Activated CD8-positive, alpha-beta T cell treated with anti-CD3 and anti-CD28 coated beads for 36 hours (primary cell): ENCODE measurements at regions not wholly inside any gene's neighbourhood (a gene's known extent, or its start where the extent isn't known, plus 50 kb on each side); places are given as distances from the start of the nearest gene placed in this dataset.

Experiments used
- ATAC-seq: fragments of 200-7000 bp; cut with Tn5 transposase; one replicate; pipeline ENCODE4 v1.10.0; 2021; ENCODE audit warnings: mild to moderate bottlenecking, moderate library complexity
- CTCF ChIA-PET: fragments of 350-600 bp; sonication (Branson Sonifier 250); formaldehyde crosslinking; loops from one replicate; lab custom pipeline; 2021; ENCODE audit warnings: antibody characterized with exemption; lab: Charles Lee
- POLR2A ChIA-PET: fragments of 350-600 bp; sonication (Branson Sonifier 250); formaldehyde crosslinking; loops from one replicate; lab custom pipeline; 2021; ENCODE audit warnings: antibody characterized with exemption; lab: Charles Lee
- DNase-seq: peaks from one replicate; pipeline ENCODE4 v3.0.0-alpha.2; 2020
- H3K27ac Mint-ChIP-seq: one replicate; pipeline ENCODE4 v1.8.0; 2021; ENCODE audit warnings: mild to moderate bottlenecking, mixed read lengths
- H3K27me3 Mint-ChIP-seq: one replicate; pipeline ENCODE4 v1.8.0; 2021; ENCODE audit warnings: mixed read lengths
- H3K36me3 Mint-ChIP-seq: one replicate; pipeline ENCODE4 v1.8.0; 2021; ENCODE audit warnings: low read depth, mixed read lengths
- H3K4me1 Mint-ChIP-seq: one replicate; pipeline ENCODE4 v1.8.0; 2021; ENCODE audit warnings: low read depth, mixed read lengths
- H3K4me3 Mint-ChIP-seq: one replicate; pipeline ENCODE4 v1.8.0; 2021; ENCODE audit warnings: mild to moderate bottlenecking, moderate library complexity, mixed read lengths
- H3K9me3 Mint-ChIP-seq: one replicate; pipeline ENCODE4 v1.8.0; 2021; ENCODE audit warnings: mixed read lengths
- CTCF ChIP-seq: fragments of 200-600 bp; IDR thresholded peaks from one replicate; pipeline ENCODE4 v1.8.0; 2022; ENCODE audit warnings: antibody characterized with exemption, mild to moderate bottlenecking
- intact Hi-C: fragments of 100-400 bp; cut with micrococcal nuclease; formaldehyde crosslinking; loops from one replicate; pipeline ENCODE4 v1.10.0; 2022

- Mint-ChIP-seq H3K4me1 (no peaks in the 10 kb centered on the region), H3K27me3 (peaks cover 2% of the 10 kb centered on the region), H3K4me3 (no peak overlapping the region), H3K27ac (no peak overlapping the region), H3K9me3 (no peaks in the 10 kb centered on the region), H3K36me3 (no peaks in the 10 kb centered on the region)
- intact Hi-C loops = no loop called here
- DNase-seq (no peak), ATAC-seq (no peak)
- no peak for TF ChIP-seq CTCF
- CTCF ChIA-PET = no interaction called here
- POLR2A ChIA-PET = no interaction called here
Measured at GRCh38 chr3:178336336-178336735, 199.9 kb upstream of the KCNMB2 start.

- ATAC-seq (no peak), DNase-seq (no peak)
- no peaks in the 10 kb centered on the region for H3K9me3 Mint-ChIP-seq
- intact Hi-C loops = no loop called here
- TF ChIP-seq CTCF = no peak
- peaks cover 2% of the 10 kb centered on the region for H3K27me3 Mint-ChIP-seq
- POLR2A ChIA-PET = no interaction called here
- no peak overlapping the region for H3K4me3 Mint-ChIP-seq
- no peaks in the 10 kb centered on the region for H3K4me1 Mint-ChIP-seq
- CTCF ChIA-PET = no interaction called here
- no peaks in the 10 kb centered on the region for H3K36me3 Mint-ChIP-seq
- no peak overlapping the region for H3K27ac Mint-ChIP-seq
Measured at GRCh38 chr3:178340506-178340905, 195.7 kb upstream of the KCNMB2 start.

GRCh38 chr3:178341636-178342035, 194.6 kb upstream of the KCNMB2 start:
- no peaks in the 10 kb centered on the region for H3K4me1 Mint-ChIP-seq
- POLR2A ChIA-PET = no interaction called here
- no peak for ATAC-seq

GRCh38 chr3:178342111-178342510, 194.1 kb upstream of the KCNMB2 start:
- no peak for ATAC-seq

More at GRCh38 chr3:178341636-178342035, 194.6 kb upstream of the KCNMB2 start:
- TF ChIP-seq CTCF = no peak
- CTCF ChIA-PET = no interaction called here
- Mint-ChIP-seq H3K36me3 (no peaks in the 10 kb centered on the region), H3K27me3 (peaks cover 2% of the 10 kb centered on the region), H3K27ac (no peak overlapping the region), H3K9me3 (no peaks in the 10 kb centered on the region), H3K4me3 (no peak overlapping the region)
- no peak for DNase-seq
- intact Hi-C loops = no loop called here

More at GRCh38 chr3:178342111-178342510, 194.1 kb upstream of the KCNMB2 start:
- ChIA-PET POLR2A (interaction anchor here (0.6 kb wide), 1 partner anchor 27 kb away, joined by 3 read pairs; no protein-coding TSS in a partner anchor), CTCF (no interaction called here)
- Mint-ChIP-seq H3K9me3 (no peaks in the 10 kb centered on the region), H3K4me3 (no peak overlapping the region), H3K4me1 (no peaks in the 10 kb centered on the region), H3K27me3 (peaks cover 2% of the 10 kb centered on the region), H3K36me3 (no peaks in the 10 kb centered on the region), H3K27ac (no peak overlapping the region)
- DNase-seq = no peak
- TF ChIP-seq CTCF = no peak
- intact Hi-C loops = no loop called here
